COLO668 (cell line): ENCODE measurements at regions not wholly inside any gene's neighbourhood (a gene's known extent, or its start where the extent isn't known, plus 50 kb on each side); places are given as distances from the start of the nearest gene placed in this dataset.
"Not testable (repeated sequence)": the region's sequence is repeated elsewhere in the genome, so short reads cannot be mapped to it uniquely, and the experiment has no call there.

Experiments used
- DNase-seq: peaks from one replicate; lab custom pipeline; 2025; ENCODE audit not compliant: unreplicated experiment; lab: John Stamatoyannopoulos, UW

GRCh38 chr2:382728-383022 lies 94.8 kb upstream of the ALKAL2 start:
- DNase-seq, result no peak

- DNase-seq, result no peak
Measured at GRCh38 chr2:381941-382727, 94.2 kb upstream of the ALKAL2 start.

- no peak for DNase-seq
Measured at GRCh38 chr2:381181-381580, 93.3 kb upstream of the ALKAL2 start.

- DNase-seq, result no peak
Measured at GRCh38 chr2:380772-381171, 92.9 kb upstream of the ALKAL2 start.

GRCh38 chr2:380221-380620 lies 92.3 kb upstream of the ALKAL2 start:
- no peak for DNase-seq

- DNase-seq, result no peak
Measured at GRCh38 chr2:379778-380177, 91.9 kb upstream of the ALKAL2 start.

- no peak for DNase-seq
Measured at GRCh38 chr2:378364-378763, 90.5 kb upstream of the ALKAL2 start.

- DNase-seq, result no peak
Measured at GRCh38 chr2:377414-377813, 89.5 kb upstream of the ALKAL2 start.

- DNase-seq, result no peak
Measured at GRCh38 chr2:375956-376307, 88.0 kb upstream of the ALKAL2 start.

GRCh38 chr2:375270-375955 lies 87.5 kb upstream of the ALKAL2 start:
- DNase-seq, result no peak

- no peak for DNase-seq
Measured at GRCh38 chr2:368386-368785, 80.5 kb upstream of the ALKAL2 start.

GRCh38 chr2:367246-367645 lies 79.4 kb upstream of the ALKAL2 start:
- no peak for DNase-seq

- no peak for DNase-seq
Measured at GRCh38 chr2:366706-367105, 78.8 kb upstream of the ALKAL2 start.

GRCh38 chr2:365367-366275 lies 77.7 kb upstream of the ALKAL2 start:
- DNase-seq, result no peak

- no peak for DNase-seq
Measured at GRCh38 chr2:363824-364470, 76.1 kb upstream of the ALKAL2 start.

- no peak for DNase-seq
Measured at GRCh38 chr2:362924-363323, 75.0 kb upstream of the ALKAL2 start.

- DNase-seq, result no peak
Measured at GRCh38 chr2:360124-360523, 72.2 kb upstream of the ALKAL2 start.

GRCh38 chr2:359047-359446 lies 71.2 kb upstream of the ALKAL2 start:
- no peak for DNase-seq

GRCh38 chr2:357811-358210 lies 69.9 kb upstream of the ALKAL2 start:
- no peak for DNase-seq

- DNase-seq, result not testable (repeated sequence)
Measured at GRCh38 chr2:356304-356703, 68.4 kb upstream of the ALKAL2 start.

- no peak for DNase-seq
Measured at GRCh38 chr2:355773-356172, 67.9 kb upstream of the ALKAL2 start.
